ENCODE measurements at regions not wholly inside any gene's neighbourhood (a gene's known extent, or its start where the extent isn't known, plus 50 kb on each side); places are given as distances from the start of the nearest gene placed in this dataset.

DNA sequence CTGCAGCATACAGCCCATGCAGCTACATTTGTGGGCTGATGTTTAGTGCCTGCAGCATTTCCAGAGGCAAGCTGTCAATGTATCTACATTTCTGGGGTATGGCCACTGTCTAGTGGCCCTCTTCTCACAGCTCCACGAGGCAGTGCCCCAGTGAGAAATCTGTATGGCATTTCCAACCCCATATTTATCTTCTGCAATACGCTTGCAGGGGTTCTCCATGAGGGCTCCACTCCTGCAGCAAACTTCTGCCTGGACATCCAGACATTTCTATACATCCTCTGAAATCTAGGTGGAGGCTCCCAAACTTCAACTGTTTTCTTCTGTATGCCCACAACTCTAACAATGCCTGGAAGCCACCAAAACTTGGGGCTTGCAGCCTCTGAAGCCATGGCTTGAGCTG lies 502.3 kb downstream of the C6orf118 start:
- Mint-ChIP-seq H3K9me3 (ENCODE audit: low read depth) (peaks cover 33% of the 10 kb centered on the region), H3K27me3 (ENCODE audit: low read depth) (no peaks in the 10 kb centered on the region), H3K4me1 (ENCODE audit: low read depth) (no peaks in the 10 kb centered on the region), H3K36me3 (ENCODE audit: low read depth) (no peaks in the 10 kb centered on the region), H3K4me3 (ENCODE audit: unreplicated experiment) (no peak overlapping the region), H3K27ac (ENCODE audit: unreplicated experiment) (no peak overlapping the region)
- no peak for DNase-seq (ENCODE audit: low spot score)
- TF ChIP-seq, protein P1, sequence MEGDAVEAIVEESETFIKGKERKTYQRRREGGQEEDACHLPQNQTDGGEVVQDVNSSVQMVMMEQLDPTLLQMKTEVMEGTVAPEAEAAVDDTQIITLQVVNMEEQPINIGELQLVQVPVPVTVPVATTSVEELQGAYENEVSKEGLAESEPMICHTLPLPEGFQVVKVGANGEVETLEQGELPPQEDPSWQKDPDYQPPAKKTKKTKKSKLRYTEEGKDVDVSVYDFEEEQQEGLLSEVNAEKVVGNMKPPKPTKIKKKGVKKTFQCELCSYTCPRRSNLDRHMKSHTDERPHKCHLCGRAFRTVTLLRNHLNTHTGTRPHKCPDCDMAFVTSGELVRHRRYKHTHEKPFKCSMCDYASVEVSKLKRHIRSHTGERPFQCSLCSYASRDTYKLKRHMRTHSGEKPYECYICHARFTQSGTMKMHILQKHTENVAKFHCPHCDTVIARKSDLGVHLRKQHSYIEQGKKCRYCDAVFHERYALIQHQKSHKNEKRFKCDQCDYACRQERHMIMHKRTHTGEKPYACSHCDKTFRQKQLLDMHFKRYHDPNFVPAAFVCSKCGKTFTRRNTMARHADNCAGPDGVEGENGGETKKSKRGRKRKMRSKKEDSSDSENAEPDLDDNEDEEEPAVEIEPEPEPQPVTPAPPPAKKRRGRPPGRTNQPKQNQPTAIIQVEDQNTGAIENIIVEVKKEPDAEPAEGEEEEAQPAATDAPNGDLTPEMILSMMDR (IDR thresholded peaks at IDR 0.05), result no peak

DNA sequence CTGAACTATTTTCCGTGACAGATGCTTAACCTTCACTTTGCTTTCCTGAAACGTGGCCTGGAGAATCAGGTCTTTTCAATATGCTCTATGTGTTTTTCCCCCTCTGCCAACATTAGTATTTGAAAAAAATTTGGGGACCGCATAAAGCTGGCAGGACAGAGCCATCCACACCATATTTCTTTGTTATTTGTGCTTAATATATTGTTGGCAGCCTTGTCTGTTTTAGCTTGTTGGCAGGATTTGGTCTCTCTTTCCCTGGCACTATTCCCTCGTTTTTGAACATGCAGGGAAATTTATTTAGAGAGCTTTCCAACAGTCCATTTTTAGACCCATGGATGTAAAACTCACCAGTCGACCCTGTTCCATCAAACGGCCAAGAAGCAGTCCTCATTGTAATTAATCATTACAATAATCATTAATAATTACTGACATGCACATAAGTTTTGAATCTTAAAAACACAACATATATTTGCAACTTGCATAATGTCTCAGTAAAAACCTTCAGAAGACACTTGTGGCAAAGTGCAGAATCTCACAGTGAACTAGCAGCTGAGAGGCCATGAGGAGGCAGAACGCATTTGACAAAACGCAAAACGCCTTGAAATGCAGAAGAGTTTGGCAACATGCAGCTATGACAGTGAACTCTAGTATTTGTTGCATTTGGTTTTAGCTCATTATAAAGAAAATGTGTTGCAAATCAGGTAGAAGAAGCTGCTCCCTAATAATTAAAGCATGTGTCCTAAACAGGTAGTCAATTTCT lies 514.2 kb downstream of the C6orf118 start:
- no peaks in the 10 kb centered on the region for H3K4me1 Mint-ChIP-seq (ENCODE audit: low read depth)
- H3K27ac Mint-ChIP-seq (ENCODE audit: unreplicated experiment), result no peak overlapping the region
- H3K27me3 Mint-ChIP-seq (ENCODE audit: low read depth), result no peaks in the 10 kb centered on the region
- DNase-seq (ENCODE audit: low spot score), result no peak
- peaks cover 11% of the 10 kb centered on the region for H3K9me3 Mint-ChIP-seq (ENCODE audit: low read depth)
- H3K4me3 Mint-ChIP-seq (ENCODE audit: unreplicated experiment), result no peak overlapping the region
- TF ChIP-seq, protein P1 (IDR thresholded peaks at IDR 0.05), result no peak
- H3K36me3 Mint-ChIP-seq (ENCODE audit: low read depth), result no peaks in the 10 kb centered on the region

DNA sequence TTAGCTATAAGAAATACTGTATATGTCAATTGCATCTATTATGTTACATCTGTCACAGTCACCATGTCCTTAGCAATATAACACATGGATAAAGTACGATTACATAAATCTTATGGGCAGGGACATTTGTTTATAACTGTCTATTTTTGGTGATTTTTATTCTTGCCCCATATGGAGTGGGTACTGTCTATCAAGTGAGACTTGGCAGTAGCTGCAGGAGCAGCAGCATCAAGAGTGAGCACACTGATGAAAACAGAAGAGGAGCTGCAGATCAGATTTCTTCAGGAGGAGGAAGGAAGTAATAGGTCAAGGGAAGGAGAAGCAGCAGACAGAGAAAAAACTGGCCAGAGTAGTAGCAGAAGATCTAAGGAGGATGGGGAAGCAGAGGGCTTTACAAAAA lies 516.7 kb downstream of the C6orf118 start:
- no peak overlapping the region for H3K27ac Mint-ChIP-seq (ENCODE audit: unreplicated experiment)
- no peak for DNase-seq (ENCODE audit: low spot score)
- TF ChIP-seq, protein P1 (IDR thresholded peaks at IDR 0.05), result no peak
- no peaks in the 10 kb centered on the region for H3K36me3 Mint-ChIP-seq (ENCODE audit: low read depth)
- peaks cover 14% of the 10 kb centered on the region for H3K9me3 Mint-ChIP-seq (ENCODE audit: low read depth)
- no peaks in the 10 kb centered on the region for H3K27me3 Mint-ChIP-seq (ENCODE audit: low read depth)
- H3K4me1 Mint-ChIP-seq (ENCODE audit: low read depth), result no peaks in the 10 kb centered on the region
- no peak overlapping the region for H3K4me3 Mint-ChIP-seq (ENCODE audit: unreplicated experiment)

DNA sequence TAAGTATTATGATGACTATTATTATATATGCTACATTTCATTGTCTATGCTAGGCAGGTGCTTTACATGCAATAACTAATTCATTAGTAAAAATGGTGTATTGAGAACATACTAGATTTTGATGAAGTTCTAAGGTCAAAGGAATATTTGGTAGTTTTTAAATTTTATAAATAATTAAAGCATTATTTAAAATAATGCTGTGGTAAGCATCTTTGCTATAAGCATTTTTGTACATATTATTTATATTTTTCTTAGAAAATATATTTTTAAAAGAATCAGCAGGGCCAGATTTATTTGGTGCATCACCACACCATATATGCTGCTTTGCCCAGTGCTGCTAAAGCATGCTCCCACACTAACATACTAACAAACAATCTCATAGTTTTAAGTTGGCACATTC lies 517.9 kb downstream of the C6orf118 start:
- Mint-ChIP-seq H3K27ac (ENCODE audit: unreplicated experiment) (no peak overlapping the region), H3K36me3 (ENCODE audit: low read depth) (no peaks in the 10 kb centered on the region), H3K9me3 (ENCODE audit: low read depth) (peaks cover 14% of the 10 kb centered on the region), H3K4me3 (ENCODE audit: unreplicated experiment) (no peak overlapping the region), H3K4me1 (ENCODE audit: low read depth) (no peaks in the 10 kb centered on the region), H3K27me3 (ENCODE audit: low read depth) (no peaks in the 10 kb centered on the region)
- DNase-seq (ENCODE audit: low spot score), result no peak
- TF ChIP-seq, protein P1 (IDR thresholded peaks at IDR 0.05), result no peak

DNA sequence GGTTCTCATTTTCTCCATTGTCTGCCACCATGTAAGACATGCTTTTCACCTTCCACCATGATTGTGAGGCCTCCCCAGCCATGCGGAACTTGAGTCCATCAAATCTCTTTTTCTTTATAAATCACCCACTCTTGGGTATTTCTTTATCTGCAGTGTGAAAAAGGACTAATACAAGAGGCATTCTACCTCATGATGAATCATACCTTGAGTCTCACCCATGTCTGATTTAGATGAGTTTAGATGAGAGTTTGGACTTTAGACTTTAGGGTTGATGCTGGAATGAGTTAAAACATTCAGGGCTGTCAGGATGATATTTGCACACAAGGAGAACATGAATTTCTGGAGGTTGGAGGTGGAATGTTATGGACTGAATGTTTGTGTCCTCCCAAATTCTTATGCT lies 545.6 kb downstream of the C6orf118 start:
- Mint-ChIP-seq H3K27ac (ENCODE audit: unreplicated experiment) (no peak overlapping the region), H3K36me3 (ENCODE audit: low read depth) (no peaks in the 10 kb centered on the region), H3K4me1 (ENCODE audit: low read depth) (no peaks in the 10 kb centered on the region), H3K27me3 (ENCODE audit: low read depth) (no peaks in the 10 kb centered on the region), H3K4me3 (ENCODE audit: unreplicated experiment) (no peak overlapping the region), H3K9me3 (ENCODE audit: low read depth) (peaks cover 28% of the 10 kb centered on the region)
- no peak for DNase-seq (ENCODE audit: low spot score)
- TF ChIP-seq, protein P1 (IDR thresholded peaks at IDR 0.05), result no peak
